PC-9 (cell line): ENCODE measurements at regions not wholly inside any gene's neighbourhood (a gene's known extent, or its start where the extent isn't known, plus 50 kb on each side); places are given as distances from the start of the nearest gene placed in this dataset.

ENCODE experiments used
- BruUV-seq: library from RNA; stranded (reverse); fragments of 400-500 nt; replicated peaks from 2 replicates; lab custom pipeline; 2021; lab: Mats Ljungman, UMichigan
- CTCF ChIA-PET: fragments of 300-600 bp; sonication (Branson Sonifier 250); formaldehyde crosslinking; loops from one replicate; lab custom pipeline; 2022; ENCODE audit warnings: antibody characterized with exemption; lab: Charles Lee
- POLR2A ChIA-PET: fragments of 300-600 bp; sonication (Branson Sonifier 250); formaldehyde crosslinking; loops from one replicate; lab custom pipeline; 2022; ENCODE audit warnings: antibody characterized with exemption; ENCODE audit not compliant: unreplicated experiment; lab: Charles Lee
- DNase-seq, 2 experiments: peaks; one replicate each; pipeline versions ENCODE4 v3.0.0 to v3.0.0-alpha.2; 2015 to 2022; ENCODE audit warnings: mixed read lengths in 1 of 2
- H2AFZ ChIP-seq: fragments of 200-600 bp; sonication (generic); 2 replicates; pipeline ENCODE4 v1.8.1; 2017; ENCODE audit warnings: antibody characterized with exemption
- H3F3A ChIP-seq: fragments of 200-600 bp; sonication (generic); 2 replicates; pipeline ENCODE4 v1.8.1; 2017; ENCODE audit warnings: antibody characterized with exemption, mild to moderate bottlenecking, low read depth; ENCODE audit not compliant: insufficient read depth
- H3K27ac ChIP-seq: fragments of 200-600 bp; sonication (generic); 2 replicates; pipeline ENCODE4 v1.6.1; 2016; ENCODE audit warnings: mixed run types
- H3K27me3 ChIP-seq: fragments of 200-600 bp; sonication (generic); 2 replicates; pipeline ENCODE4 v1.6.1; 2016; ENCODE audit warnings: low read depth, mixed run types; ENCODE audit not compliant: insufficient read depth
- H3K36me3 ChIP-seq: fragments of 200-600 bp; sonication (generic); 2 replicates; pipeline ENCODE4 v1.6.1; 2016; ENCODE audit warnings: low read depth, mixed run types
- H3K4me1 ChIP-seq: fragments of 200-600 bp; sonication (generic); replicated peaks from 2 replicates; pipeline ENCODE4 v1.6.1; 2016; ENCODE audit warnings: mixed run types; ENCODE audit not compliant: insufficient read depth
- H3K4me2 ChIP-seq: fragments of 200-600 bp; sonication (generic); 2 replicates; pipeline ENCODE4 v1.6.1; 2017; ENCODE audit warnings: mixed run types
- H3K4me3 ChIP-seq: fragments of 200-600 bp; sonication (generic); 2 replicates; pipeline ENCODE4 v1.6.1; 2016; ENCODE audit warnings: mixed run types
- H3K79me2 ChIP-seq: fragments of 200-600 bp; sonication (generic); 2 replicates; pipeline ENCODE4 v1.6.1; 2017; ENCODE audit warnings: low read depth, mixed run types
- H3K9me2 ChIP-seq: fragments of 200-600 bp; sonication (generic); 2 replicates; pipeline ENCODE4 v1.8.1; 2017; ENCODE audit warnings: mild to moderate bottlenecking; ENCODE audit not compliant: insufficient read depth
- H3K9me3 ChIP-seq: fragments of 200-600 bp; sonication (generic); 2 replicates; pipeline ENCODE4 v1.8.1; 2016; ENCODE audit warnings: low read depth; ENCODE audit not compliant: insufficient read depth
- H4K20me1 ChIP-seq: fragments of 200-600 bp; sonication (generic); 2 replicates; pipeline ENCODE4 v1.8.1; 2017; ENCODE audit not compliant: insufficient read depth
- EZH2 ChIP-seq: fragments of 200-600 bp; sonication (generic); IDR thresholded peaks from 2 replicates; pipeline ENCODE4 v1.8.0; 2017; ENCODE audit warnings: antibody characterized with exemption, low read depth
- intact Hi-C: fragments of 100-400 bp; cut with micrococcal nuclease; formaldehyde crosslinking; loops from one replicate; pipeline ENCODE4 v1.10.0; 2022; ENCODE audit not compliant: unreplicated experiment
- TF ChIP-seq, protein P1 (sequence below): fragments of 200-600 bp; sonication (generic); conservative IDR thresholded peaks from 2 replicates; pipeline ENCODE4 v1.6.1; 2017; ENCODE audit warnings: mixed run types, antibody characterized with exemption, mild to moderate bottlenecking, moderate library complexity

DNA sequence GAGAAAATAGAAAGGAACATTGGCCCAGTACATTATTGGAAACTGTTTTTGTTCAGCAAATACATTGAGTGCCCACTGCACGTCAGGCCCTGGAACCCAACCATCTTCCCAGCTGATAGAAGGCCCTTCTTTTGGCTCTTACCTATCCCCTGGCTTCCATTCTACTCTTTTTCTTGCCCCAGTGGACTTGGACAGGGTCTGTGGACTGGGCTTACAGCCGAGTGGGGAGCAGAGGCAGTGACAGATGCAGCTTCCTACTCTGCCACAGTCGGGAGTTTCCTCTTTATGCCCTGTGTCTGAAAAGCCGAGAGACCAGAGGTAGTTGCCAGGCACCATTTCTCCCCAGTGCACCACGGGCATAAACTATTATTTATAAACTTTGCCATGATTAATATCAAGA is 70.4 kb downstream of the ARHGAP35 start:
- H3K79me2 ChIP-seq = peaks cover 99% of the 10 kb centered on the region
- TF ChIP-seq EZH2 = no peak
- TF ChIP-seq, protein P1, sequence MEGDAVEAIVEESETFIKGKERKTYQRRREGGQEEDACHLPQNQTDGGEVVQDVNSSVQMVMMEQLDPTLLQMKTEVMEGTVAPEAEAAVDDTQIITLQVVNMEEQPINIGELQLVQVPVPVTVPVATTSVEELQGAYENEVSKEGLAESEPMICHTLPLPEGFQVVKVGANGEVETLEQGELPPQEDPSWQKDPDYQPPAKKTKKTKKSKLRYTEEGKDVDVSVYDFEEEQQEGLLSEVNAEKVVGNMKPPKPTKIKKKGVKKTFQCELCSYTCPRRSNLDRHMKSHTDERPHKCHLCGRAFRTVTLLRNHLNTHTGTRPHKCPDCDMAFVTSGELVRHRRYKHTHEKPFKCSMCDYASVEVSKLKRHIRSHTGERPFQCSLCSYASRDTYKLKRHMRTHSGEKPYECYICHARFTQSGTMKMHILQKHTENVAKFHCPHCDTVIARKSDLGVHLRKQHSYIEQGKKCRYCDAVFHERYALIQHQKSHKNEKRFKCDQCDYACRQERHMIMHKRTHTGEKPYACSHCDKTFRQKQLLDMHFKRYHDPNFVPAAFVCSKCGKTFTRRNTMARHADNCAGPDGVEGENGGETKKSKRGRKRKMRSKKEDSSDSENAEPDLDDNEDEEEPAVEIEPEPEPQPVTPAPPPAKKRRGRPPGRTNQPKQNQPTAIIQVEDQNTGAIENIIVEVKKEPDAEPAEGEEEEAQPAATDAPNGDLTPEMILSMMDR = no peak
- H3K27me3 ChIP-seq = no peaks in the 10 kb centered on the region
- H3K9me2 ChIP-seq = no peaks in the 10 kb centered on the region
- ChIA-PET POLR2A (no interaction called here), CTCF (no interaction called here)
- peaks cover 36% of the 10 kb centered on the region for H3F3A ChIP-seq
- H2AFZ ChIP-seq = no peak overlapping the region
- H4K20me1 ChIP-seq = peaks cover 3% of the 10 kb centered on the region; the same call in 1 of the 2 replicates
- no peaks in the 10 kb centered on the region for H3K9me3 ChIP-seq
- peaks cover 34% of the 10 kb centered on the region for H3K4me1 ChIP-seq
- H3K36me3 ChIP-seq = no peaks in the 10 kb centered on the region
- no TSS peak for BruUV-seq
- H3K4me3 ChIP-seq = no peak overlapping the region
- DNase-seq = no peak
- intact Hi-C loops = no loop called here
- H3K4me2 ChIP-seq = no peak overlapping the region
- H3K27ac ChIP-seq = no peak overlapping the region

GRCh38 chr19:46932346-46932745 is 71.5 kb downstream of the ARHGAP35 start:
- Histone ChIP-seq H3K9me2 (no peaks in the 10 kb centered on the region), H3K27me3 (no peaks in the 10 kb centered on the region), H3K36me3 (peaks cover 4% of the 10 kb centered on the region; the same call in 1 of the 2 replicates), H3K4me3 (no peak overlapping the region), H3K4me1 (peaks cover 23% of the 10 kb centered on the region), H3K79me2 (peaks cover 92% of the 10 kb centered on the region), H4K20me1 (no peaks in the 10 kb centered on the region; the same call in 1 of the 2 replicates), H3F3A (peaks cover 28% of the 10 kb centered on the region), H3K4me2 (peak overlapping the region; percentile 5), H3K27ac (no peak overlapping the region), H2AFZ (no peak overlapping the region), H3K9me3 (no peaks in the 10 kb centered on the region)
- CTCF ChIA-PET = no interaction called here
- POLR2A ChIA-PET = no interaction called here
- intact Hi-C loops = no loop called here
- no TSS peak for BruUV-seq
- DNase-seq = peak in 1 of 2 experiments; percentile 47
- TF ChIP-seq, protein P1 = no peak
- TF ChIP-seq EZH2 = no peak

DNA sequence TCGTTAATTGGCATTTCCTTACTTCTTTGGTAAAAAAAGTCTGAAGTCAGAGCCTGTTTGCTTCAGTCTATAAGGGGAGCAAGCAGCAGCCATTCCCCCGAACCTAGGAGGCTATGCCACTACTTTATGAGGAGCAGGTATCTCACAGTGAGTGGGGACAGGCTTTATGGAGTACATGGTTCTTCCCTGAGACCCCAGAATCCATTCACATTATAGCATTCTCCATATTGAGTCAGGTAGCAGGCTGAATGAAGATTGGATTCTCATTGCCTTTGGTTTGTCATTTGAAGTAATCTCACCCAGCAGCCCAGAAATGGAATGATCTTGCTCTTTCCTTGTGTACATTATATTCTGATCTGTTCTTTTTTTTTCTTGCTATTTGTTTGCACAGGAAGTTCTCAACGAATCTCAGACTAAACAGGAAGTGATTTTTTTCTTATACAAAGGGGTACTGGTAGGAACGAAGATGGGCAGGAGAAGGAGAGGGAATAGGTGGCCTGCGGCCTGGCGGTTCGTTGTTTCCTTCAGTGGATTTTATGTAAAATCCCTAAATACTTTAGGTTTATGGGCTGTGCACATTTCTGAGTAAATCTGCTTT is 74.4 kb downstream of the ARHGAP35 start:
- H3K4me3 ChIP-seq = no peak overlapping the region
- POLR2A ChIA-PET = no interaction called here
- H3K9me3 ChIP-seq = no peaks in the 10 kb centered on the region
- peaks cover 20% of the 10 kb centered on the region for H3F3A ChIP-seq
- peak overlapping the region; percentile 24; the same call in 1 of the 2 replicates for H3K27ac ChIP-seq
- H3K27me3 ChIP-seq = no peaks in the 10 kb centered on the region
- no peak for DNase-seq
- H3K4me1 ChIP-seq = peaks cover 13% of the 10 kb centered on the region
- intact Hi-C loops = no loop called here
- no peaks in the 10 kb centered on the region for H3K9me2 ChIP-seq
- CTCF ChIA-PET = no interaction called here
- no TSS peak for BruUV-seq
- TF ChIP-seq, protein P1 = no peak
- TF ChIP-seq EZH2 = no peak
- H3K79me2 ChIP-seq = peaks cover 73% of the 10 kb centered on the region
- H4K20me1 ChIP-seq = no peaks in the 10 kb centered on the region; the same call in 1 of the 2 replicates
- H2AFZ ChIP-seq = no peak overlapping the region
- H3K4me2 ChIP-seq = no peak overlapping the region
- peaks cover 13% of the 10 kb centered on the region; the same call in 1 of the 2 replicates for H3K36me3 ChIP-seq
